H1 (cell line): ENCODE measurements at regions not wholly inside any gene's neighbourhood (a gene's known extent, or its start where the extent isn't known, plus 50 kb on each side); places are given as distances from the start of the nearest gene placed in this dataset.

Experiments
- CTCF ChIA-PET: fragments of 300-600 bp; sonication (Branson Sonifier 250); formaldehyde crosslinking; loops from one replicate; lab custom pipeline; 2021; ENCODE audit not compliant: partially characterized antibody; lab: Charles Lee
- POLR2A ChIA-PET: fragments of 300-600 bp; sonication (Branson Sonifier 250); formaldehyde crosslinking; loops from one replicate; lab custom pipeline; 2021; ENCODE audit warnings: inconsistent platforms; ENCODE audit not compliant: partially characterized antibody; lab: Charles Lee
- DNase-seq, 2 experiments: peaks; one replicate each; pipeline versions ENCODE4 v3.0.0 to v3.0.0-alpha.2; 2010 to 2022; ENCODE audit warnings: low spot score in 2 of 2, low read depth in 1 of 2, mixed read lengths in 1 of 2
- FAIRE-seq: peaks from 2 replicates; lab custom pipeline; 2011; peaks lifted over from hg19 to GRCh38; lab: Jason Lieb, UNC
- H2AFZ ChIP-seq: 2 replicates; pipeline ENCODE4 v1.8.1; 2012; ENCODE audit warnings: low read length, inconsistent platforms
- H2AK5ac ChIP-seq: 2 replicates; pipeline ENCODE4 v1.6.1; 2013; ENCODE audit warnings: low read depth, low read length
- H2BK120ac ChIP-seq: replicated peaks from 2 replicates; pipeline ENCODE3; 2013; ENCODE audit warnings: low read depth, low read length, inconsistent platforms
- H2BK12ac ChIP-seq: 2 replicates; pipeline ENCODE4 v1.6.1; 2013; ENCODE audit warnings: low read depth, low read length
- H2BK15ac ChIP-seq: 2 replicates; pipeline ENCODE4 v1.6.1; 2013; ENCODE audit warnings: low read length
- H2BK20ac ChIP-seq: 2 replicates; pipeline ENCODE4 v1.6.1; 2013; ENCODE audit warnings: low read length
- H2BK5ac ChIP-seq: 2 replicates; pipeline ENCODE4 v1.6.1; 2013; ENCODE audit warnings: low read depth, low read length
- H3K14ac ChIP-seq: 2 replicates; pipeline ENCODE4 v1.6.1; 2013; ENCODE audit warnings: inconsistent platforms; ENCODE audit not compliant: insufficient read length
- H3K18ac ChIP-seq: 2 replicates; pipeline ENCODE4 v1.6.1; 2013; ENCODE audit warnings: low read length; ENCODE audit errors: extremely low read depth
- H3K23ac ChIP-seq: 2 replicates; pipeline ENCODE4 v1.6.1; 2013; ENCODE audit warnings: inconsistent platforms; ENCODE audit not compliant: insufficient read length
- H3K23me2 ChIP-seq: 2 replicates; pipeline ENCODE4 v1.6.1; 2013; ENCODE audit warnings: low read depth, low read length
- H3K27ac ChIP-seq: 2 replicates; pipeline ENCODE4 v1.6.1; 2011; ENCODE audit warnings: low read depth, low read length, inconsistent platforms
- H3K27me3 ChIP-seq, 4 experiments: replicated peaks in 1 of 4; 1 replicate in 1 of 4; 2 replicates in 3 of 4; pipeline versions ENCODE4 v1.6.1 to v1.8.1; 2011 to 2013; ENCODE audit warnings: low read length in 3 of 4, mild to moderate bottlenecking in 3 of 4, inconsistent platforms in 2 of 4, mixed read lengths in 2 of 4, moderate library complexity in 1 of 4; ENCODE audit not compliant: control insufficient read depth in 3 of 4, insufficient read depth in 3 of 4; ENCODE audit errors: extremely low read depth in 1 of 4
- H3K36me3 ChIP-seq, 4 experiments: 2 replicates each; pipeline versions ENCODE4 v1.6.1 to v1.8.1; 2011 to 2013; ENCODE audit warnings: mild to moderate bottlenecking in 4 of 4, low read length in 3 of 4, moderate library complexity in 2 of 4, control low read depth in 1 of 4, inconsistent platforms in 1 of 4; ENCODE audit not compliant: insufficient read depth in 4 of 4, control insufficient read depth in 2 of 4
- H3K4ac ChIP-seq: replicated peaks from 2 replicates; pipeline ENCODE3; 2013; ENCODE audit warnings: low read length, low read depth, mixed read lengths, inconsistent platforms; ENCODE audit not compliant: insufficient read length
- H3K4me1 ChIP-seq, 4 experiments: replicated peaks in 1 of 4; 1 replicate in 1 of 4; 2 replicates in 3 of 4; pipeline versions ENCODE4 v1.6.1 to v1.8.1; 2011 to 2013; ENCODE audit warnings: low read length in 3 of 4, inconsistent platforms in 2 of 4, mixed read lengths in 1 of 4; ENCODE audit not compliant: insufficient read depth in 4 of 4, control insufficient read depth in 3 of 4
- H3K4me2 ChIP-seq, 2 experiments: 2 replicates each; pipeline versions ENCODE4 v1.6.1 to v1.8.1; 2011 to 2013; ENCODE audit warnings: low read depth in 2 of 2, low read length in 2 of 2, control low read depth in 1 of 2, inconsistent platforms in 1 of 2, mild to moderate bottlenecking in 1 of 2; ENCODE audit not compliant: insufficient read depth in 1 of 2
- H3K4me3 ChIP-seq, 4 experiments: fragments of 200-600, 300-600 bp in 1 of 4; sonication (generic), shearing (Covaris generic), sonication (Bioruptor Twin) in 1 of 4; 2 replicates each; pipeline versions ENCODE4 v1.5.1 to v1.8.1; 2011 to 2016; ENCODE audit warnings: low read length in 4 of 4, low read depth in 3 of 4, control low read depth in 2 of 4, inconsistent platforms in 2 of 4, mild to moderate bottlenecking in 2 of 4, mixed read lengths in 1 of 4, moderate library complexity in 1 of 4; ENCODE audit not compliant: insufficient read depth in 2 of 4; ENCODE audit errors: extremely low read depth in 1 of 4
- H3K56ac ChIP-seq: replicated peaks from 2 replicates; pipeline ENCODE3; 2013; ENCODE audit warnings: low read depth, mild to moderate bottlenecking, mixed read lengths, low read length, inconsistent platforms; ENCODE audit not compliant: insufficient read length
- H3K79me1 ChIP-seq: 2 replicates; pipeline ENCODE4 v1.6.1; 2013; ENCODE audit warnings: low read depth, low read length, control low read depth
- H3K79me2 ChIP-seq, 2 experiments: 2 replicates each; pipeline versions ENCODE4 v1.6.1 to v1.8.1; 2012 to 2013; ENCODE audit warnings: low read length in 2 of 2, mild to moderate bottlenecking in 2 of 2, inconsistent platforms in 1 of 2; ENCODE audit not compliant: insufficient read depth in 2 of 2, control insufficient read depth in 1 of 2
- H3K9ac ChIP-seq, 4 experiments: replicated peaks in 1 of 4; 1 replicate in 1 of 4; 2 replicates in 3 of 4; pipeline versions ENCODE4 v1.6.1 to v1.8.1; 2011 to 2013; ENCODE audit warnings: low read depth in 3 of 4, low read length in 3 of 4, control low read depth in 2 of 4, mild to moderate bottlenecking in 2 of 4, moderate library complexity in 2 of 4, inconsistent platforms in 1 of 4; ENCODE audit errors: extremely low read depth in 1 of 4
- H3K9me3 ChIP-seq, 2 experiments: 2 replicates each; pipeline versions ENCODE4 v1.6.1 to v1.8.1; 2012 to 2013; ENCODE audit warnings: mild to moderate bottlenecking in 2 of 2, moderate library complexity in 2 of 2, control low read depth in 1 of 2, inconsistent platforms in 1 of 2, low read depth in 1 of 2, low read length in 1 of 2, mixed read lengths in 1 of 2; ENCODE audit not compliant: insufficient read depth in 2 of 2
- H4K20me1 ChIP-seq, 2 experiments: replicated peaks in 1 of 2; 2 replicates each; pipeline versions ENCODE3 to v1.8.1; 2011 to 2013; ENCODE audit warnings: inconsistent platforms in 2 of 2, low read length in 2 of 2, mild to moderate bottlenecking in 1 of 2; ENCODE audit not compliant: insufficient read depth in 2 of 2, control insufficient read depth in 1 of 2
- H4K5ac ChIP-seq: 2 replicates; pipeline ENCODE4 v1.6.1; 2013; ENCODE audit warnings: low read length, low read depth, mixed read lengths, inconsistent platforms; ENCODE audit not compliant: insufficient read length
- H4K8ac ChIP-seq: 2 replicates; pipeline ENCODE4 v1.8.0; 2013; ENCODE audit warnings: mild to moderate bottlenecking, moderate library complexity, low read length, inconsistent platforms; ENCODE audit not compliant: insufficient read depth; ENCODE audit errors: extremely low read depth
- H4K91ac ChIP-seq: replicated peaks from 2 replicates; pipeline ENCODE3; 2013; ENCODE audit warnings: low read length, mixed read lengths, inconsistent platforms; ENCODE audit not compliant: insufficient read length
- CBX5 ChIP-seq: fragments of 300-800, 300-1000 bp; sonication (generic); IDR thresholded peaks from 2 replicates; pipeline ENCODE4 v1.7.1; 2016; ENCODE audit warnings: antibody characterized with exemption, low read length, low read depth
- CBX8 ChIP-seq: fragments of 300-800, 300-1000 bp; sonication (generic); IDR thresholded peaks from 2 replicates; pipeline ENCODE4 v1.7.1; 2016; ENCODE audit warnings: low read depth, low read length, borderline replicate concordance
- CTBP2 ChIP-seq: IDR thresholded peaks from 2 replicates; pipeline ENCODE4 v1.7.0; 2011; ENCODE audit warnings: borderline replicate concordance, mild to moderate bottlenecking, moderate library complexity, mixed read lengths, low read length; ENCODE audit not compliant: insufficient read depth, insufficient read length
- EGR1 ChIP-seq: IDR thresholded peaks from 2 replicates; pipeline ENCODE4 v1.6.1; 2011; ENCODE audit warnings: low read depth, low read length, borderline replicate concordance
- GABPA ChIP-seq: IDR thresholded peaks from 2 replicates; pipeline ENCODE4 v1.6.1; 2011; ENCODE audit warnings: mild to moderate bottlenecking, low read length, moderate library complexity, borderline replicate concordance; ENCODE audit not compliant: insufficient read depth
- JUND ChIP-seq: IDR thresholded peaks from 2 replicates; pipeline ENCODE4 v1.6.1; 2011; ENCODE audit warnings: mild to moderate bottlenecking, improper control_type of control experiment, low read length
- NANOG ChIP-seq: IDR thresholded peaks from 2 replicates; pipeline ENCODE4 v1.6.1; 2011; ENCODE audit warnings: low read length, low read depth, mild to moderate bottlenecking, inconsistent platforms; ENCODE audit not compliant: insufficient read depth, poor library complexity, severe bottlenecking
- NRF1 ChIP-seq: IDR thresholded peaks from 2 replicates; pipeline ENCODE4 v1.6.1; 2011; ENCODE audit warnings: mild to moderate bottlenecking, low read depth, low read length, improper control_type of control experiment
- RBBP5 ChIP-seq: IDR thresholded peaks from 2 replicates; pipeline ENCODE4 v1.7.1; 2012; ENCODE audit warnings: low read depth, mild to moderate bottlenecking, inconsistent platforms, low read length, moderate library complexity, borderline replicate concordance
- SAP30 ChIP-seq: fragments of 300-600 bp; sonication (generic); IDR thresholded peaks from 2 replicates; pipeline ENCODE4 v1.7.1; 2012; ENCODE audit warnings: low read length, moderate library complexity, mild to moderate bottlenecking, inconsistent platforms; ENCODE audit not compliant: insufficient read depth, insufficient replicate concordance
- TBP ChIP-seq: IDR thresholded peaks from 2 replicates; pipeline ENCODE4 v1.6.1; 2011; ENCODE audit warnings: low read depth, low read length, improper control_type of control experiment
- WGBS, 2 experiments: shearing (Covaris generic) in 1 of 2; methylation state at CpG; one replicate each; pipeline versions ENCODE4 v1.1.6 to v1.1.7; 2013 to 2015; ENCODE audit warnings: low lambda C conversion rate in 2 of 2, mixed read lengths in 2 of 2, inconsistent platforms in 1 of 2, low coverage in 1 of 2, missing lambda C conversion rate in 1 of 2; ENCODE audit not compliant: insufficient replicate concordance in 2 of 2, insufficient coverage in 1 of 2, insufficient read length in 1 of 2; ENCODE audit errors: extremely low coverage in 1 of 2, missing lambda C conversion rate in 1 of 2; 5-methylcytosine and 5-hydroxymethylcytosine counted together
- TF ChIP-seq, protein P1 (sequence below): IDR thresholded peaks from 2 replicates; pipeline ENCODE4 v1.6.1; 2011; ENCODE audit warnings: low read length, improper control_type of control experiment
- TF ChIP-seq, protein P2 (sequence below): IDR thresholded peaks from 2 replicates; pipeline ENCODE4 v1.6.1; 2011; ENCODE audit warnings: low read depth, mild to moderate bottlenecking, low read length; ENCODE audit not compliant: insufficient read depth

- H2BK5ac ChIP-seq, result no peak overlapping the region
- no peaks in the 10 kb centered on the region for H3K79me2 ChIP-seq
- no peak overlapping the region for H4K5ac ChIP-seq
- H3K79me1 ChIP-seq, result no peaks in the 10 kb centered on the region
- H2BK20ac ChIP-seq, result no peak overlapping the region
- FAIRE-seq (no peak), DNase-seq (no peak)
- H3K4me1 ChIP-seq, result no peaks in the 10 kb centered on the region
- ChIA-PET POLR2A (no interaction called here), CTCF (no interaction called here)
- H2BK12ac ChIP-seq, result no peak overlapping the region
- H3K27ac ChIP-seq, result no peak overlapping the region
- no peak overlapping the region for H3K4me2 ChIP-seq
- no peak overlapping the region for H2BK15ac ChIP-seq
- H3K56ac ChIP-seq, result no peak overlapping the region
- no peak overlapping the region for H3K4ac ChIP-seq
- no peak overlapping the region for H3K9ac ChIP-seq
- H3K23me2 ChIP-seq, result no peaks in the 10 kb centered on the region; the same call in 1 of the 2 replicates
- 69% methylated on average over 4 of the region's 4 CpGs; no CpG with 5 or more reads in 1 of the 2 experiments for WGBS, 2 experiments
- no peak overlapping the region for H2AFZ ChIP-seq
- H3K14ac ChIP-seq, result no peak overlapping the region
- H3K4me3 ChIP-seq, result no peak overlapping the region
- no peaks in the 10 kb centered on the region for H3K36me3 ChIP-seq
- no peak overlapping the region for H4K8ac ChIP-seq
- no peaks in the 10 kb centered on the region for H3K9me3 ChIP-seq
- no peak overlapping the region for H3K18ac ChIP-seq
- no peak overlapping the region for H3K23ac ChIP-seq
- H2BK120ac ChIP-seq, result no peak overlapping the region
- no peaks in the 10 kb centered on the region for H3K27me3 ChIP-seq
- H4K91ac ChIP-seq, result no peak overlapping the region
- H2AK5ac ChIP-seq, result no peak overlapping the region
- H4K20me1 ChIP-seq, result no peaks in the 10 kb centered on the region
- TF ChIP-seq, protein P1, sequence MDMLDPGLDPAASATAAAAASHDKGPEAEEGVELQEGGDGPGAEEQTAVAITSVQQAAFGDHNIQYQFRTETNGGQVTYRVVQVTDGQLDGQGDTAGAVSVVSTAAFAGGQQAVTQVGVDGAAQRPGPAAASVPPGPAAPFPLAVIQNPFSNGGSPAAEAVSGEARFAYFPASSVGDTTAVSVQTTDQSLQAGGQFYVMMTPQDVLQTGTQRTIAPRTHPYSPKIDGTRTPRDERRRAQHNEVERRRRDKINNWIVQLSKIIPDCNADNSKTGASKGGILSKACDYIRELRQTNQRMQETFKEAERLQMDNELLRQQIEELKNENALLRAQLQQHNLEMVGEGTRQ, result no peak
- TF ChIP-seq EGR1, result no peak
- TF ChIP-seq NANOG, result no peak
- TF ChIP-seq GABPA, result no peak
- TF ChIP-seq CTBP2, result no peak
- no peak for TF ChIP-seq SAP30
- TF ChIP-seq CBX8, result no peak
- TF ChIP-seq, protein P2, sequence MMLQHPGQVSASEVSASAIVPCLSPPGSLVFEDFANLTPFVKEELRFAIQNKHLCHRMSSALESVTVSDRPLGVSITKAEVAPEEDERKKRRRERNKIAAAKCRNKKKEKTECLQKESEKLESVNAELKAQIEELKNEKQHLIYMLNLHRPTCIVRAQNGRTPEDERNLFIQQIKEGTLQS, result no peak
- no peak for TF ChIP-seq RBBP5
- no peak for TF ChIP-seq NRF1
- no peak for TF ChIP-seq JUND
- no peak for TF ChIP-seq TBP
- no peak for TF ChIP-seq CBX5
Observed at GRCh38 chr5:167389537-167389936, 901.9 kb upstream of the WWC1 start.
